Mesendoderm (in vitro differentiated cells): ENCODE measurements at regions not wholly inside any gene's neighbourhood (a gene's known extent, or its start where the extent isn't known, plus 50 kb on each side); places are given as distances from the start of the nearest gene placed in this dataset.

ENCODE experiments used
- DNase-seq: peaks from one replicate; pipeline ENCODE4 v3.0.0; 2013
- H2AK5ac ChIP-seq: 2 replicates; pipeline ENCODE4 v1.6.1; 2013; ENCODE audit warnings: low read length, inconsistent platforms
- H2BK120ac ChIP-seq: 2 replicates; pipeline ENCODE4 v1.6.1; 2013; ENCODE audit warnings: low read depth, mild to moderate bottlenecking, low read length, moderate library complexity, mixed read lengths
- H2BK15ac ChIP-seq: replicated peaks from 2 replicates; pipeline ENCODE4 v1.6.1; 2013; ENCODE audit warnings: low read depth, mild to moderate bottlenecking, moderate library complexity
- H2BK5ac ChIP-seq: 2 replicates; pipeline ENCODE4 v1.6.1; 2013; ENCODE audit warnings: low read length, inconsistent platforms
- H3K18ac ChIP-seq: 2 replicates; pipeline ENCODE4 v1.6.1; 2013; ENCODE audit warnings: mild to moderate bottlenecking, low read length, mixed read lengths
- H3K23ac ChIP-seq: one replicate; pipeline ENCODE4 v1.6.1; 2013; ENCODE audit warnings: low read length
- H3K27ac ChIP-seq: 2 replicates; pipeline ENCODE4 v1.5.1; 2013; ENCODE audit warnings: low read depth, mild to moderate bottlenecking, inconsistent platforms, low read length, moderate library complexity
- H3K27me3 ChIP-seq: 2 replicates; pipeline ENCODE4 v1.6.1; 2013; ENCODE audit warnings: low read length, control low read depth, mild to moderate bottlenecking, inconsistent platforms; ENCODE audit not compliant: insufficient read depth, poor library complexity
- H3K36me3 ChIP-seq: 2 replicates; pipeline ENCODE4 v1.6.1; 2013; ENCODE audit warnings: low read length, inconsistent platforms; ENCODE audit not compliant: control insufficient read depth, insufficient read depth
- H3K4ac ChIP-seq: one replicate; pipeline ENCODE4 v1.6.1; 2013; ENCODE audit warnings: low read depth, mild to moderate bottlenecking, low read length, moderate library complexity
- H3K4me1 ChIP-seq: 2 replicates; pipeline ENCODE4 v1.6.1; 2013; ENCODE audit warnings: low read depth, low read length, inconsistent platforms; ENCODE audit not compliant: control insufficient read depth
- H3K4me2 ChIP-seq: 2 replicates; pipeline ENCODE4 v1.6.1; 2013; ENCODE audit warnings: low read length
- H3K4me3 ChIP-seq: 2 replicates; pipeline ENCODE4 v1.5.1; 2013; ENCODE audit warnings: mild to moderate bottlenecking, low read length
- H3K56ac ChIP-seq: one replicate; pipeline ENCODE4 v1.6.1; 2013; ENCODE audit warnings: low read length
- H3K79me1 ChIP-seq: 2 replicates; pipeline ENCODE4 v1.6.1; 2013; ENCODE audit warnings: low read length, inconsistent platforms
- H3K79me2 ChIP-seq: 2 replicates; pipeline ENCODE4 v1.6.1; 2013; ENCODE audit warnings: mild to moderate bottlenecking, low read length; ENCODE audit not compliant: control insufficient read depth, insufficient read depth
- H3K9ac ChIP-seq: 2 replicates; pipeline ENCODE4 v1.6.1; 2013; ENCODE audit warnings: low read length, inconsistent platforms
- H4K5ac ChIP-seq: one replicate; pipeline ENCODE4 v1.6.1; 2013; ENCODE audit warnings: low read length
- H4K8ac ChIP-seq: one replicate; pipeline ENCODE4 v1.6.1; 2013; ENCODE audit warnings: low read depth, mild to moderate bottlenecking, control low read depth, low read length, moderate library complexity
- WGBS: extraction: QIAGEN DNeasy Blood & Tissue Kit; methylation state at CpG from one replicate; pipeline ENCODE4 v1.1.7; 2013; ENCODE audit warnings: low lambda C conversion rate, missing lambda C conversion rate; ENCODE audit not compliant: insufficient coverage; ENCODE audit errors: extremely low coverage; 5-methylcytosine and 5-hydroxymethylcytosine counted together

DNA sequence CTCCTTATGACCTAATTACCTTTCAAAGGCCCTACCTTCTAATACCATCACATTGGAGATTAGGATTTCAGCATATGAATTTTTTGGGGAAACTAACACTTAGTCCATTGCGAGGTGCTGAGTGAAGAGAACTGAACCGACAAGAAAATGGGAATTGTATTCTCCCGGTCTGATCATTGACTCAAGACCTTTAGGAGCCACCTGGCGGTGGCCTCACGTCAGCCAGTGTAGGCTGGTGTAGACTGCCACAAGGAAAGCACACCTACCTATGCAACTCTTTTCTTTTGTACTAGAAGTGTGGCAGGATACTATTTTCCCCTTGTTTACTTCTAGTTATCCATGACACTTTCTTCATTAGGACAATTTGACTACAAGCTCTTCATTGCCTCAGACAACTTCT lies 333.5 kb upstream of the B3GALT2 start:
- no peak overlapping the region for H2BK120ac ChIP-seq
- DNase-seq, result peak; percentile 40
- no peak overlapping the region for H2AK5ac ChIP-seq
- H4K5ac ChIP-seq, result no peak overlapping the region
- no CpG with 5 or more reads among the region's 5 CpGs for WGBS
- no peaks in the 10 kb centered on the region for H3K79me1 ChIP-seq
- no peak overlapping the region for H3K4me2 ChIP-seq
- H3K4me3 ChIP-seq, result no peak overlapping the region
- H2BK5ac ChIP-seq, result no peak overlapping the region
- H3K18ac ChIP-seq, result no peak overlapping the region
- H3K79me2 ChIP-seq, result no peaks in the 10 kb centered on the region
- no peaks in the 10 kb centered on the region for H3K4me1 ChIP-seq
- no peak overlapping the region for H3K4ac ChIP-seq
- H3K23ac ChIP-seq, result no peak overlapping the region
- no peaks in the 10 kb centered on the region for H3K36me3 ChIP-seq
- H3K9ac ChIP-seq, result no peak overlapping the region
- no peak overlapping the region for H4K8ac ChIP-seq
- no peak overlapping the region for H3K56ac ChIP-seq
- no peaks in the 10 kb centered on the region for H3K27me3 ChIP-seq
- no peak overlapping the region for H2BK15ac ChIP-seq
- no peak overlapping the region for H3K27ac ChIP-seq

DNA sequence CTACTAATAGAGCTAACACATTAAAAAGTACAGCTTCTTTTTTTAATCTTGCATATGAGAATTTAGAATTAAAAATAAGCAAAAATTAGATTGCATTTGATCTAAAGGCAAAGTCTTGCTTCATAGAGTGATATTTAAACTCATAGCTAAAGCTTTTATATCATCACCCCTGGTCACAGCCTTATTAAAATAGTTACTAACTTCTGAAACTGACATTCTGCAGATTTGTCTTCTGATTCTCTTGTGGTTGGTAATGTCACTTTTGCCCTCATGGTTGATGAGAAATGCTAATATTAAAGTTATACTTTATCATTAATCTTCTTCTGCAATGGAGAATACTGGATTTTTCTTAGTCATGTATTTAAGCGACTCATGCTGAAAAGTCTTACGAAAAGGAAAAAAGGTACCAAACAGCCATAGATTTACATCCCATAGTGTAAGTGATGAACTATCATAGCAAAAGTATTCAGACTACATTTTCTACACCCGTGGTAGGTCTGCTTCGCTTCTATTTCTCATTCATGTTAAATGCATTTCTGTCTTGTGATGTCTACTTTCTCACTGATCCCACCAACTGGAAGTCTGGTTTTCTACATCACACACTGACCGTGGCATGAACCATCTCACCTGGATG lies 330.5 kb upstream of the B3GALT2 start:
- Histone ChIP-seq H3K36me3 (no peaks in the 10 kb centered on the region), H4K8ac (no peak overlapping the region), H3K79me1 (no peaks in the 10 kb centered on the region), H2BK15ac (no peak overlapping the region), H3K9ac (no peak overlapping the region), H4K5ac (no peak overlapping the region), H3K79me2 (no peaks in the 10 kb centered on the region), H3K18ac (no peak overlapping the region), H3K4me2 (no peak overlapping the region), H2AK5ac (no peak overlapping the region), H3K23ac (no peak overlapping the region), H2BK120ac (no peak overlapping the region), H3K4me1 (no peaks in the 10 kb centered on the region), H3K4ac (no peak overlapping the region), H3K27me3 (no peaks in the 10 kb centered on the region), H3K4me3 (no peak overlapping the region), H3K56ac (no peak overlapping the region), H3K27ac (no peak overlapping the region), H2BK5ac (no peak overlapping the region)
- no peak for DNase-seq
- WGBS, result no CpG with 5 or more reads among the region's 5 CpGs

DNA sequence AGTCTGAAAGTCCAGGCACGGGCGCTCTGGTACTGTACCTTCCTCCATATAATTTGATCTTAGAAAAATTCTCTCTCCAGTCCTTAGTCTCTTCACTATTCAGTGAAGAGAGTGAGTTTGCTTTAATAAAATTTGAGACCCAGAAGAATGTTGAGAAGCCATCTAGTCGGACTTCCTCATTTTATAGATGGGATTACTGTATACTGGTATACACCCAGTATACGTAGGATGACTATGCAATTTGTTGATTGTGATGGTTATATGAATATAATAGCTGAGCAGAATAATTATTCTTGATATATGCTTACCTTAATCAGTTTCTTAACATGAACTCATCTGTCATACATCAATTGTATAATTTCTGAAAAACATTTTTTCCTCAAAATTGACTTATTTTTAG lies 328.0 kb upstream of the B3GALT2 start:
- WGBS, result no CpG with 5 or more reads among the region's 4 CpGs
- DNase-seq, result no peak
- no peak overlapping the region for H3K18ac ChIP-seq

DNA sequence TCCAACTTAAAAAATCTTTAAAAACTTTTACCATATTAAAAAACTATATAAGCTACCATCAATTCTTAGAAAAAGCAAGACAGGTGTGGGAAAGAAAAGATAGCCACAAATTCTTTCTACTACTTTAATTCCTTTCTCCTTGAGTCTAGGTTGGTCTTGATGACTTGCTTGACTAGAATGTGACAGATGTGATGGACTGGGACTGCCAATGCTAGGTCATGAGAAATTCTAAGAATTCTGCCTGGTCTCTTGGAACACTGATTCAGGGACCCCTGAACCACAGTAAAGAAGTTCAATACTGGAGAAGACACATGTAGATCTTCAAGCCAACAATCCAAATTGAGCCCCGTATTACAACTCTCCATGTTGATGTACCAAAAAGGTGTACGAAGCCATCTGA lies 326.6 kb upstream of the B3GALT2 start:
- Histone ChIP-seq H3K79me1 (no peaks in the 10 kb centered on the region), H4K8ac (no peak overlapping the region), H3K4me2 (no peak overlapping the region), H3K27me3 (no peaks in the 10 kb centered on the region), H4K5ac (no peak overlapping the region), H3K27ac (no peak overlapping the region), H3K23ac (no peak overlapping the region), H2BK120ac (no peak overlapping the region), H3K4me1 (no peaks in the 10 kb centered on the region), H3K9ac (no peak overlapping the region), H3K4ac (no peak overlapping the region), H2BK15ac (no peak overlapping the region), H3K79me2 (no peaks in the 10 kb centered on the region), H3K36me3 (no peaks in the 10 kb centered on the region), H3K18ac (no peak overlapping the region), H2AK5ac (no peak overlapping the region), H3K56ac (no peak overlapping the region), H2BK5ac (no peak overlapping the region), H3K4me3 (no peak overlapping the region)
- no CpG with 5 or more reads among the region's 2 CpGs for WGBS
- no peak for DNase-seq

More for the DNA sequence above, 328.0 kb upstream of the B3GALT2 start:
- Histone ChIP-seq H3K79me2 (no peaks in the 10 kb centered on the region), H3K79me1 (no peaks in the 10 kb centered on the region), H3K23ac (no peak overlapping the region), H3K4me1 (no peaks in the 10 kb centered on the region), H3K4me3 (no peak overlapping the region), H2BK15ac (no peak overlapping the region), H3K9ac (no peak overlapping the region), H3K27me3 (no peaks in the 10 kb centered on the region), H3K36me3 (no peaks in the 10 kb centered on the region), H3K4ac (no peak overlapping the region), H3K27ac (no peak overlapping the region), H3K4me2 (no peak overlapping the region), H4K5ac (no peak overlapping the region), H2BK120ac (no peak overlapping the region), H2AK5ac (no peak overlapping the region), H4K8ac (no peak overlapping the region), H2BK5ac (no peak overlapping the region), H3K56ac (no peak overlapping the region)

DNA sequence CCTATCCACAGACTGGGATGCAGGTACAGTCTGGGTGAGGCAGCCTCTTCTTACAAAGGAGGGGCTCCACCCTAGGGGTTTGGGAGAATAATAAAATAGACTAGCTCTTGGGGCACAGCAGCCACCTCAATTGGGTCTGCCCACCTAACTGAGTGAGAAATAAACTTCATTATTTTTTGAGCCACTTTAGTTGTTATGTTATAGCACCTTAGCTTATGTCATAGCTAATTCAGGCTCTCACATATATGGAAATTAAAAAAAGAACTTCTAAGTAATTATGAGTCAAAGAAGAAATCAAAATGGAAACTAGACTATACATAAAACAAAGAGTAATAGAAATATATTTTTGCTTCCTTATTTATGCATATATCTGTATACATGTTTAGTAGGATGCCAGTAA lies 318.5 kb upstream of the B3GALT2 start:
- Histone ChIP-seq H2AK5ac (no peak overlapping the region), H3K4ac (no peak overlapping the region), H3K4me3 (no peak overlapping the region), H4K5ac (no peak overlapping the region), H3K27ac (no peak overlapping the region), H3K23ac (no peak overlapping the region), H3K4me1 (no peaks in the 10 kb centered on the region), H3K18ac (no peak overlapping the region), H2BK15ac (no peak overlapping the region), H2BK120ac (no peak overlapping the region), H2BK5ac (no peak overlapping the region), H3K9ac (no peak overlapping the region), H3K36me3 (no peaks in the 10 kb centered on the region), H3K27me3 (no peaks in the 10 kb centered on the region), H3K56ac (no peak overlapping the region), H4K8ac (no peak overlapping the region), H3K79me1 (no peaks in the 10 kb centered on the region), H3K4me2 (no peak overlapping the region), H3K79me2 (no peaks in the 10 kb centered on the region)
- no peak for DNase-seq

DNA sequence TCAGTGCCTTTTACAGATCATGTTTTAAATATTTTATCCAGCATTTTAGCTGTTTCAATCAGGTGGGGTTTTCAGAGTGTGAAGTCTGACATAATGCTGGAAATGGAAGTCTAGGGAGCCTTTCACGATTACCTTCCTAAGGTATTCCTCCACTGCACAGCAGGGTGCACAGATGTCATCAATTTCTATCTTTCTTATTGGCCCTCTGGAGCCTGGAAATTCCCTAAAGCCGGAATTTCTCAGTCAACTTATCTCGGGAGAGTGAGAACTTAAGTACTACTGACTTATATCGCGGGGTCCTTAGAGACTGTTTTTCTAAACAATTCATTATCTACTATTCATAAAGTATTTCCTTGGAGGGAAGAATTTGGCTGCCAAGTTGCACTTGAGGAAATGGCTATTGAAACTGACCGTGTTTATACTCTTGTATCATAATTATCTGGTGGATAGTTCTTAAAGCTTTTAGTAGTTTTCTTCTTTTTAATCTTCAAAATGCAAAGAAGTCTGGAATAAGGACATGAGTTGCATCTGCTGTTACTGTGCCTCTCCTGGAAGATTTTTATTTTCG lies 311.8 kb upstream of the B3GALT2 start:
- Histone ChIP-seq H3K79me2 (no peaks in the 10 kb centered on the region), H3K27me3 (no peaks in the 10 kb centered on the region), H3K79me1 (no peaks in the 10 kb centered on the region), H3K56ac (no peak overlapping the region), H3K36me3 (no peaks in the 10 kb centered on the region), H3K27ac (no peak overlapping the region), H3K4me1 (no peaks in the 10 kb centered on the region), H3K4me3 (no peak overlapping the region), H3K18ac (no peak overlapping the region), H2BK5ac (no peak overlapping the region), H2BK120ac (no peak overlapping the region), H3K9ac (no peak overlapping the region), H3K23ac (no peak overlapping the region), H4K8ac (no peak overlapping the region), H2AK5ac (no peak overlapping the region), H4K5ac (no peak overlapping the region), H2BK15ac (no peak overlapping the region), H3K4me2 (no peak overlapping the region), H3K4ac (no peak overlapping the region)
- no CpG with 5 or more reads among the region's 7 CpGs for WGBS
- peak; percentile 71 for DNase-seq
